GM12872 (cell line): ENCODE measurements at regions not wholly inside any gene's neighbourhood (a gene's known extent, or its start where the extent isn't known, plus 50 kb on each side); places are given as distances from the start of the nearest gene placed in this dataset.

ENCODE experiments used
- CTCF ChIP-seq: IDR thresholded peaks from 3 replicates; pipeline ENCODE4 v1.5.1; 2011; ENCODE audit warnings: low read depth, mild to moderate bottlenecking, low read length, moderate library complexity; ENCODE audit not compliant: insufficient read depth

- no peak for TF ChIP-seq CTCF
These were observed 110.5 kb upstream of the HMHB1 start for GRCh38 chr5:143701493-143701892.

GRCh38 chr5:143700994-143701393 is 111.0 kb upstream of the HMHB1 start:
- no peak for TF ChIP-seq CTCF

- no peak for TF ChIP-seq CTCF
These were observed 112.8 kb upstream of the HMHB1 start for GRCh38 chr5:143699121-143699520.

GRCh38 chr5:143698574-143698973 is 113.4 kb upstream of the HMHB1 start:
- no peak for TF ChIP-seq CTCF

- TF ChIP-seq CTCF, result no peak
These were observed 115.0 kb upstream of the HMHB1 start for GRCh38 chr5:143696921-143697320.

GRCh38 chr5:143695941-143696340 is 116.0 kb upstream of the HMHB1 start:
- no peak for TF ChIP-seq CTCF

GRCh38 chr5:143695244-143695864 is 116.6 kb upstream of the HMHB1 start:
- no peak for TF ChIP-seq CTCF

GRCh38 chr5:143694357-143694756 is 117.6 kb upstream of the HMHB1 start:
- no peak for TF ChIP-seq CTCF
